Heart left ventricle (tissue), 16 donors: ENCODE measurements at regions not wholly inside any gene's neighbourhood (a gene's known extent, or its start where the extent isn't known, plus 50 kb on each side); places are given as distances from the start of the nearest gene placed in this dataset.

Experiments
- ATAC-seq, 4 donors: fragments of 200-7000 bp; cut with Tn5 transposase; one replicate each; pipeline ENCODE4 v1.9.1; 2020 to 2022; ENCODE audit warnings: moderate library complexity in 4 of 4, mild to moderate bottlenecking in 3 of 4, moderate number of reproducible peaks in 1 of 4
- DNase-seq, 5 donors: peaks; one replicate each; pipeline ENCODE4 v3.0.0-alpha.2; 2020
- H3K27ac ChIP-seq, 12 donors: fragments of 200-600 bp; sonication (generic) in 4 of 12; one replicate each; pipeline versions ENCODE4 v1.5.0 to v1.8.0; 2016 to 2022; ENCODE audit warnings: mild to moderate bottlenecking in 2 of 12
- H3K27me3 ChIP-seq, 9 donors: fragments of 200-600 bp; sonication (generic) in 2 of 9; one replicate each; pipeline versions ENCODE4 v1.5.1 to v1.8.0; 2016 to 2022; ENCODE audit warnings: mild to moderate bottlenecking in 3 of 9
- H3K36me3 ChIP-seq, 9 donors: fragments of 200-600 bp; sonication (generic) in 2 of 9; one replicate each; pipeline versions ENCODE4 v1.5.0 to v1.8.0; 2018 to 2022; ENCODE audit warnings: mild to moderate bottlenecking in 2 of 9
- H3K4me1 ChIP-seq, 12 donors: fragments of 200-600 bp; sonication (generic) in 4 of 12; one replicate each; pipeline versions ENCODE4 v1.5.0 to v1.8.0; 2016 to 2022; ENCODE audit warnings: mild to moderate bottlenecking in 3 of 12
- H3K4me3 ChIP-seq, 12 donors: fragments of 200-600 bp; sonication (generic) in 4 of 12; one replicate each; pipeline versions ENCODE4 v1.5.0 to v1.8.0; 2017 to 2022; ENCODE audit warnings: mild to moderate bottlenecking in 9 of 12, moderate library complexity in 4 of 12
- H3K9me3 ChIP-seq, 12 donors: fragments of 200-600 bp; sonication (generic) in 4 of 12; one replicate each; pipeline versions ENCODE4 v1.5.0 to v1.8.0; 2016 to 2022; ENCODE audit warnings: mild to moderate bottlenecking in 1 of 12
- POLR2A ChIP-seq, 2 donors: fragments of 450-650 bp; IDR thresholded peaks; one replicate each; pipeline ENCODE4 v1.6.1; 2017; ENCODE audit warnings: antibody characterized with exemption in 2 of 2, mild to moderate bottlenecking in 2 of 2, moderate library complexity in 2 of 2
- WGBS, 4 donors: extraction: QIAGEN DNeasy Blood & Tissue Kit in 2 of 4; methylation state at CpG; one replicate each; pipeline versions ENCODE4 v1.1.5 to v1.1.7; 2013 to 2018; 5-methylcytosine and 5-hydroxymethylcytosine counted together
- intact Hi-C, 10 donors: fragments of 100-400 bp; cut with DNase I; formaldehyde crosslinking; loops; one replicate each; pipeline versions ENCODE4 v1.11.1 to v1.14.2; 2022
- TF ChIP-seq, protein P1 (sequence below), 12 donors: fragments of 200-600 bp; sonication (generic) in 4 of 12; IDR thresholded peaks; one replicate each; pipeline versions ENCODE4 v1.5.0 to v1.8.0; 2018 to 2022; ENCODE audit warnings: antibody characterized with exemption in 12 of 12, mild to moderate bottlenecking in 5 of 12
- donor health status: ischemic (EF 13 %, LVEDD 7.1; RV severe dilation, severe dysfunction).
- donor health status: healthy with polysubstance abuse.
- donor health status: DM: no; HTN: yes; CAD: no.
- donor health status: DM: no; HTN: no; CAD: no.
- donor health status: ischemic (EF 25% LVEDD 6.9; RV normal size, moderate dysfunction).
- donor health status: ischemic (EF 25% LVEDD 5.7; RV mildly dilated, moderate dysfunction).
- donor health status: healthy.
- donor health status: DM: yes; HTN: yes; CAD: no.
- donor health status: ischemic (EF 35%, LVEDD 5.7; RV mildly dilated, moderate dysfunction).
- donor health status: nonischemic (EF 11% LVEDD 7.7; RV severe dilation, severe dysfunction).
- donor health status: DM: yes; HTN: yes; CAD: no.
- donor health status: PGD.
- donor health status: ischemic (EF 29% LVEDD 5.4; RV normal size, mild dysfunction).
- donor health status: nonischemic (EF 23%, LVEDD 6.1; RV moderate dilation, normal function).

DNA sequence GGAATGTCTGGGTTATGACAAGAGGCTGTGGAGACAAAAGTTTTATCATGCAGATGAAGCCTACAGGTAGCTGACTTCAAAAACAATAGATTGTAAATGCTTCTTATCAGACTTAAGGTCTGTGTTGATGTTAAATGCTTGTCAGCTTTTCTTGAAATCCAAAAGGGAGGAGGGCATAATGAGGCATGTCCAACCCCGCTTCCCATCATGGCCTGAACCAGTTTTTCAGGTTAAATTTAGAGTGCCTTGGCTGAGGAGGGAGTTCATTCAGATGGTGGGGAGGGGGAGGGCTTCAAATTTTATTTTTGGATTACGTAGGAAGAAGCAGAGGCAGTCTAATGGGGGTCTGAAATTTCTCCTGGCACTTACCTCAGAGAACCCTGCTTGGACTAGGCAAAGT, 207.7 kb upstream of the HDX start:
- WGBS, 4 donors: 35 to 45% (median 37%) methylated on average over 2 of the region's 2 CpGs
- intact Hi-C loops: no loop called here
- DNase-seq: no peak

DNA sequence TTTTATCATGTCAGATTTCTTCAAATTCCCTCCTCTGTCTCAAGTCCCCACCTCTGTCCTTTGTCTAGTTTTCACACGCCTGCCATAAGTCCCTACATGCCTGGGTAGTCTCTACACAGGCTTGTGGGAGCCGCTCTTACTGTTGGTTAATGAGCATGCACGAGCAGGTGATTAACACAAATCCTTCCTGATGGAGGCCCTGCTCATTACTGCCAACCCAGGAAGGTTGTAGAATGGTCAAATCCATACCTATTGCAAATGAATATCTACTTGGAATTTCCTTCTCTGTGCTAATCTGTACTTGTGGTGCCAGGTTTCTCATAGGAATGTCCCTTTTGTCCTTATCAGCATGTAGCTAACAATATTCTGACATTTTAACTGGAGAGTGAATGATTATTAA, 208.4 kb upstream of the HDX start:
- Histone ChIP-seq H3K27ac (no peak overlapping the region), H3K4me1 (no peaks in the 10 kb centered on the region), H3K9me3 (no peaks in the 10 kb centered on the region), H3K27me3 (peaks cover 0 to 16% (median 0%) of the 10 kb centered on the region in 9 donors), H3K4me3 (no peak overlapping the region), H3K36me3 (no peaks in the 10 kb centered on the region)
- ATAC-seq (no peak), DNase-seq (no peak)
- WGBS, 4 donors: 23 to 43% (median 28%) methylated on average over 3 of the region's 3 CpGs
- intact Hi-C loops: no loop called here
- TF ChIP-seq POLR2A (IDR thresholded peaks at IDR 0.05): no peak
- TF ChIP-seq, protein P1, sequence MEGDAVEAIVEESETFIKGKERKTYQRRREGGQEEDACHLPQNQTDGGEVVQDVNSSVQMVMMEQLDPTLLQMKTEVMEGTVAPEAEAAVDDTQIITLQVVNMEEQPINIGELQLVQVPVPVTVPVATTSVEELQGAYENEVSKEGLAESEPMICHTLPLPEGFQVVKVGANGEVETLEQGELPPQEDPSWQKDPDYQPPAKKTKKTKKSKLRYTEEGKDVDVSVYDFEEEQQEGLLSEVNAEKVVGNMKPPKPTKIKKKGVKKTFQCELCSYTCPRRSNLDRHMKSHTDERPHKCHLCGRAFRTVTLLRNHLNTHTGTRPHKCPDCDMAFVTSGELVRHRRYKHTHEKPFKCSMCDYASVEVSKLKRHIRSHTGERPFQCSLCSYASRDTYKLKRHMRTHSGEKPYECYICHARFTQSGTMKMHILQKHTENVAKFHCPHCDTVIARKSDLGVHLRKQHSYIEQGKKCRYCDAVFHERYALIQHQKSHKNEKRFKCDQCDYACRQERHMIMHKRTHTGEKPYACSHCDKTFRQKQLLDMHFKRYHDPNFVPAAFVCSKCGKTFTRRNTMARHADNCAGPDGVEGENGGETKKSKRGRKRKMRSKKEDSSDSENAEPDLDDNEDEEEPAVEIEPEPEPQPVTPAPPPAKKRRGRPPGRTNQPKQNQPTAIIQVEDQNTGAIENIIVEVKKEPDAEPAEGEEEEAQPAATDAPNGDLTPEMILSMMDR (IDR thresholded peaks at IDR 0.05): no peak

More for the DNA sequence above, 207.7 kb upstream of the HDX start:
- Histone ChIP-seq H3K9me3 (no peaks in the 10 kb centered on the region), H3K27ac (no peak overlapping the region), H3K4me1 (no peaks in the 10 kb centered on the region), H3K27me3 (peaks cover 0 to 16% (median 0%) of the 10 kb centered on the region in 9 donors), H3K4me3 (no peak overlapping the region), H3K36me3 (no peaks in the 10 kb centered on the region)
- TF ChIP-seq POLR2A (IDR thresholded peaks at IDR 0.05): no peak
- TF ChIP-seq, protein P1 (IDR thresholded peaks at IDR 0.05): no peak
- ATAC-seq: no peak

DNA sequence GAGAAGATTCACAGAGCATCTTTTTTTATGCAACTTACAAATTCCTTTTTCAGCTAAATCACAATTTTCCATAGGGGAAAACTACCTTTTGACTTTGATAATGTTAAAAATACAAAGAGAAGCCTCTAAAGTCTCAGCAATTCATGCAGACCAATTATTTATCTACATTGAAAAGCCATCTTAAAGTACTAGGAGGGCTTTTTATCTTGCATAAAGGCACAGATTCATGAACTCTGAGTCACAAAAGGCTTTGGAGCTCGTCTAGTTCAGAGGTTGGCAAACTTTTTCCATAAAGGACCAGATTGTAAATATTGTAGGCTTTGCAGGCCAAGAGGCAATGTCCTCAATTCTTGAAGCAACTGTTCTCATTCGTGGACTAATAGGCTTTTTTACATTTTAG, 210.4 kb upstream of the HDX start:
- TF ChIP-seq, protein P1 (IDR thresholded peaks at IDR 0.05): no peak
- TF ChIP-seq POLR2A (IDR thresholded peaks at IDR 0.05): no peak
- ATAC-seq (no peak), DNase-seq (no peak)
- 15 to 39% (median 28%) methylated on average over 2 of the region's 2 CpGs for WGBS, 4 donors
- intact Hi-C loops: no loop called here
- H3K27me3 ChIP-seq: peaks cover 0 to 14% (median 0%) of the 10 kb centered on the region in 9 donors
- no peaks in the 10 kb centered on the region for H3K9me3 ChIP-seq
- no peaks in the 10 kb centered on the region for H3K36me3 ChIP-seq
- H3K4me1 ChIP-seq: no peaks in the 10 kb centered on the region
- H3K4me3 ChIP-seq: no peak overlapping the region
- no peak overlapping the region for H3K27ac ChIP-seq

DNA sequence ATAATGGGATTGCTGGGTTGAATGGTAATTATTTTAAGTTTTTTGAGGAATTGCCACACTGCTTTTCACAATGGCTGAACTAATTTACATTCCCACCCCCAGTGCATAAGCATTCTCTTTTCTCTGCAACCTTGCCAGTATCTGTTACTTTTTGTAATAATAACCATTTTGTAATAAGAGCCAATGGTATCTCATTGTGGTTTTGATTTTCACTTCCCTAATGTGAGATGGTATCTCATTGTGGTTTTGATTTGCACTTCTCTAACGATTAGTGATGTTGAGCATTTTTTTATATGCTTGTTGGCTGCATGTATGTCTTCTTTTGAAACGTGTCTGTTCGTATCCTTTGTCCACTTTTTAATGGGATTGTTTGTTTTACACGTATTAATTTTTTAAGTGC, 213.1 kb upstream of the HDX start:
- TF ChIP-seq, protein P1 (IDR thresholded peaks at IDR 0.05): no peak
- no peak for TF ChIP-seq POLR2A (IDR thresholded peaks at IDR 0.05)
- no peak for DNase-seq
- no peak overlapping the region for H3K27ac ChIP-seq
- no peak overlapping the region for H3K4me3 ChIP-seq
- no peaks in the 10 kb centered on the region for H3K4me1 ChIP-seq
- WGBS, 4 donors: 43 to 72% (median 44%) methylated on average over 4 of the region's 4 CpGs
- no peaks in the 10 kb centered on the region for H3K9me3 ChIP-seq
- H3K36me3 ChIP-seq: no peaks in the 10 kb centered on the region
- intact Hi-C loops: loop anchor here in 1 of 10 donors (5.0 kb wide), 1 partner anchor 482 kb away; no protein-coding TSS in a partner anchor
- peaks cover 0 to 8% (median 0%) of the 10 kb centered on the region in 9 donors for H3K27me3 ChIP-seq
- ATAC-seq: no peak
